HepG2 (cell line): ENCODE measurements at regions not wholly inside any gene's neighbourhood (a gene's known extent, or its start where the extent isn't known, plus 50 kb on each side); places are given as distances from the start of the nearest gene placed in this dataset.

ENCODE experiments used
- ARHGAP35 ChIP-seq: sonication (generic); formaldehyde crosslinking; IDR thresholded peaks from 2 replicates; pipeline ENCODE4 v1.9.0; 2022; ENCODE audit warnings: mild to moderate bottlenecking, inconsistent platforms, moderate library complexity, missing genetic modification reagents, borderline replicate concordance
- ELK4 ChIP-seq: sonication (generic); formaldehyde crosslinking; IDR thresholded peaks from 2 replicates; pipeline ENCODE4 v1.9.0; 2021; ENCODE audit warnings: missing genetic modification reagents, borderline replicate concordance
- IRF1 ChIP-seq: sonication (generic); formaldehyde crosslinking; IDR thresholded peaks from 2 replicates; pipeline ENCODE4 v1.4.0; 2020; ENCODE audit warnings: low read depth, mild to moderate bottlenecking, missing genetic modification reagents
- ISL2 ChIP-seq: sonication (generic); formaldehyde crosslinking; IDR thresholded peaks from 2 replicates; pipeline ENCODE4 v1.5.0; 2020; ENCODE audit warnings: missing genetic modification reagents
- PAXIP1 ChIP-seq: sonication (generic); formaldehyde crosslinking; conservative IDR thresholded peaks from 2 replicates; pipeline ENCODE4 v1.4.0; 2020; ENCODE audit warnings: mild to moderate bottlenecking, missing genetic modification reagents, moderate library complexity
- SMAD9 ChIP-seq: sonication (generic); formaldehyde crosslinking; IDR thresholded peaks from 2 replicates; pipeline ENCODE4 v1.5.1; 2020; ENCODE audit warnings: mild to moderate bottlenecking, missing genetic modification reagents
- SNAPC2 ChIP-seq: sonication (generic); formaldehyde crosslinking; IDR thresholded peaks from 2 replicates; pipeline ENCODE4 v1.8.1; 2022; ENCODE audit warnings: mild to moderate bottlenecking, missing genetic modification reagents
- TBL1XR1 ChIP-seq: fragments of 150-350 bp; IDR thresholded peaks from 2 replicates; pipeline ENCODE4 v1.6.1; 2014; ENCODE audit warnings: borderline replicate concordance, low read length; ENCODE audit not compliant: partially characterized antibody
- ZBTB4 ChIP-seq: sonication (generic); formaldehyde crosslinking; IDR thresholded peaks from 2 replicates; pipeline ENCODE4 v1.4.0; 2020; ENCODE audit warnings: missing genetic modification reagents, mild to moderate bottlenecking, borderline replicate concordance
- ZBTB43 ChIP-seq: sonication (generic); formaldehyde crosslinking; conservative IDR thresholded peaks from 2 replicates; pipeline ENCODE4 v1.4.0; 2020; ENCODE audit warnings: missing genetic modification reagents
- ZHX1 ChIP-seq: sonication (generic); formaldehyde crosslinking; IDR thresholded peaks from 2 replicates; pipeline ENCODE4 v1.8.1; 2022; ENCODE audit warnings: low read depth, mild to moderate bottlenecking, missing genetic modification reagents
- ZNF761 ChIP-seq: sonication (generic); formaldehyde crosslinking; conservative IDR thresholded peaks from 2 replicates; pipeline ENCODE4 v1.4.0; 2020; ENCODE audit warnings: mild to moderate bottlenecking, missing genetic modification reagents
- ZNF83 ChIP-seq: sonication (generic); formaldehyde crosslinking; IDR thresholded peaks from 2 replicates; pipeline ENCODE4 v1.4.0; 2020; ENCODE audit warnings: missing genetic modification reagents, mild to moderate bottlenecking, borderline replicate concordance

GRCh38 chr22:44645083-44645482, 56.9 kb upstream of the PRR5 start (continued):
- TF ChIP-seq ZHX1: no peak
- no peak for TF ChIP-seq ZNF761 (CRISPR knock-in tag)
- no peak for TF ChIP-seq SNAPC2 (CRISPR knock-in tag)
- TF ChIP-seq SMAD9 (CRISPR knock-in tag): no peak
- no peak for TF ChIP-seq ZNF83 (CRISPR knock-in tag)
- TF ChIP-seq ARHGAP35 (CRISPR knock-in tag): no peak
- TF ChIP-seq ELK4 (CRISPR knock-in tag): no peak
- TF ChIP-seq TBL1XR1: no peak
- no peak for TF ChIP-seq IRF1 (CRISPR knock-in tag)
- peak; percentile 81 for TF ChIP-seq ISL2
- no peak for TF ChIP-seq ZBTB43 (CRISPR knock-in tag)
- TF ChIP-seq PAXIP1 (CRISPR knock-in tag): peak; percentile 28; the same call in 1 of the 2 replicates
- no peak for TF ChIP-seq ZBTB4 (CRISPR knock-in tag)
